Vagina (tissue), 2 donors: ENCODE measurements at regions not wholly inside any gene's neighbourhood (a gene's known extent, or its start where the extent isn't known, plus 50 kb on each side); places are given as distances from the start of the nearest gene placed in this dataset.
A peak's percentile ranks its signal among the peaks of the same experiment; 100 is the strongest.

Source experiments
- DNase-seq, 2 donors: peaks; one replicate each; pipeline ENCODE4 v3.0.0-alpha.2; 2017; ENCODE audit errors: extremely low spot score in 2 of 2
- H3K27ac ChIP-seq: fragments of 200-600 bp; sonication (generic); one replicate; pipeline ENCODE4 v1.5.1; 2019
- H3K27me3 ChIP-seq: fragments of 200-600 bp; sonication (generic); one replicate; pipeline ENCODE4 v1.5.1; 2019
- H3K36me3 ChIP-seq, 2 donors: fragments of 200-600 bp; sonication (generic); one replicate each; pipeline ENCODE4 v1.5.1; 2017 to 2019
- H3K4me1 ChIP-seq: fragments of 200-600 bp; sonication (generic); one replicate; pipeline ENCODE4 v1.5.1; 2019
- H3K4me3 ChIP-seq, 2 donors: fragments of 200-600 bp; sonication (generic); 1 replicate in 1 of 2; 2 replicates in 1 of 2; pipeline ENCODE4 v1.5.1; 2016 to 2019
- H3K9me3 ChIP-seq: fragments of 200-600 bp; sonication (generic); one replicate; pipeline ENCODE4 v1.5.1; 2019
- POLR2A ChIP-seq, 2 donors: fragments of 450-650 bp; IDR thresholded peaks; one replicate each; pipeline ENCODE4 v1.6.1; 2017; ENCODE audit warnings: antibody characterized with exemption in 2 of 2, mild to moderate bottlenecking in 2 of 2, moderate library complexity in 2 of 2
- POLR2AphosphoS5 ChIP-seq, 2 donors: sonication (generic); formaldehyde crosslinking; IDR thresholded peaks; one replicate each; pipeline ENCODE4 v1.9.0; 2017; ENCODE audit warnings: antibody characterized with exemption in 2 of 2, mild to moderate bottlenecking in 2 of 2, low read depth in 1 of 2; ENCODE audit not compliant: insufficient read depth in 1 of 2
- intact Hi-C: fragments of 100-400 bp; cut with DNase I; formaldehyde crosslinking; loops from one replicate; pipeline ENCODE4 v1.15.1; 2023
- TF ChIP-seq, protein P1 (sequence below), 3 experiments: fragments of 450-650 bp in 2 of 3; fragments of 200-600 bp in 1 of 3; sonication (generic) in 1 of 3; IDR thresholded peaks; one replicate each; pipeline ENCODE4 v1.5.1; 2017 to 2019; ENCODE audit warnings: antibody characterized with exemption in 3 of 3, mild to moderate bottlenecking in 2 of 3, moderate library complexity in 2 of 3

DNA sequence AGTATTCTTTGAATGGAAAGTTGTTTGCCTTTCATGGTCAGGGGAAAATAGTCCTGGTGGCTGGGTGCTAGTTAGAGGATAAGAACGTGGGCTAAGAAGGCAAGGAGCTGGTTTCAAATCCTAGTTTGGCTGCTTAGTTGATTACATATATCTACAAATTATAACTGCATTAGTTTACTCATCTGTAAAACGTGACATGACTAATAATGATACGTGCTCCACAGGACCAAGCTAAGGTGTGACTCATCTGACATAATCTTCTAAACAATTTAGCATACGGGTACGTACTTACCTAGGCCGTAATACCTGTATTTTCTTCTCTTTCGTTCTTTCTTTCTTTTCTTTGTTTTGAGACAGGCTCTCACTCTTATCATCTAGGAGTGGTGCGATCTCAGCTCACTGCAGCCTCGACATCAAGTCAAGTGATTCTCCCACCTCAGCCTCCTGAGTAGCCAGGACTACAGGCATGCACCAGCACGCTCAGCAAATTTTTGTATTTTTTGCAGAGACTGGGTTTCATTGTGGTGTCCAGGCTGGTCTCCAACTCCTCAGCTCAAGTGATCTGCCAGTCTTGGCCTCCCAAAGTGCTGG, 1274.2 kb upstream of the GJE1 start:
- Histone ChIP-seq H3K27me3 (no peaks in the 10 kb centered on the region), H3K27ac (peak overlapping the region; percentile 21), H3K36me3 (no peaks in the 10 kb centered on the region), H3K9me3 (no peaks in the 10 kb centered on the region), H3K4me1 (peaks cover 16% of the 10 kb centered on the region), H3K4me3 (no peak overlapping the region)
- TF ChIP-seq, protein P1, sequence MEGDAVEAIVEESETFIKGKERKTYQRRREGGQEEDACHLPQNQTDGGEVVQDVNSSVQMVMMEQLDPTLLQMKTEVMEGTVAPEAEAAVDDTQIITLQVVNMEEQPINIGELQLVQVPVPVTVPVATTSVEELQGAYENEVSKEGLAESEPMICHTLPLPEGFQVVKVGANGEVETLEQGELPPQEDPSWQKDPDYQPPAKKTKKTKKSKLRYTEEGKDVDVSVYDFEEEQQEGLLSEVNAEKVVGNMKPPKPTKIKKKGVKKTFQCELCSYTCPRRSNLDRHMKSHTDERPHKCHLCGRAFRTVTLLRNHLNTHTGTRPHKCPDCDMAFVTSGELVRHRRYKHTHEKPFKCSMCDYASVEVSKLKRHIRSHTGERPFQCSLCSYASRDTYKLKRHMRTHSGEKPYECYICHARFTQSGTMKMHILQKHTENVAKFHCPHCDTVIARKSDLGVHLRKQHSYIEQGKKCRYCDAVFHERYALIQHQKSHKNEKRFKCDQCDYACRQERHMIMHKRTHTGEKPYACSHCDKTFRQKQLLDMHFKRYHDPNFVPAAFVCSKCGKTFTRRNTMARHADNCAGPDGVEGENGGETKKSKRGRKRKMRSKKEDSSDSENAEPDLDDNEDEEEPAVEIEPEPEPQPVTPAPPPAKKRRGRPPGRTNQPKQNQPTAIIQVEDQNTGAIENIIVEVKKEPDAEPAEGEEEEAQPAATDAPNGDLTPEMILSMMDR (IDR thresholded peaks at IDR 0.05): no peak
- no peak for TF ChIP-seq POLR2AphosphoS5 (IDR thresholded peaks at IDR 0.05; ENCODE audit: insufficient read depth in 1 of 2, low read depth in 1 of 2)
- TF ChIP-seq POLR2A (IDR thresholded peaks at IDR 0.05): no peak
- intact Hi-C loops: no loop called here
- no peak for DNase-seq

DNA sequence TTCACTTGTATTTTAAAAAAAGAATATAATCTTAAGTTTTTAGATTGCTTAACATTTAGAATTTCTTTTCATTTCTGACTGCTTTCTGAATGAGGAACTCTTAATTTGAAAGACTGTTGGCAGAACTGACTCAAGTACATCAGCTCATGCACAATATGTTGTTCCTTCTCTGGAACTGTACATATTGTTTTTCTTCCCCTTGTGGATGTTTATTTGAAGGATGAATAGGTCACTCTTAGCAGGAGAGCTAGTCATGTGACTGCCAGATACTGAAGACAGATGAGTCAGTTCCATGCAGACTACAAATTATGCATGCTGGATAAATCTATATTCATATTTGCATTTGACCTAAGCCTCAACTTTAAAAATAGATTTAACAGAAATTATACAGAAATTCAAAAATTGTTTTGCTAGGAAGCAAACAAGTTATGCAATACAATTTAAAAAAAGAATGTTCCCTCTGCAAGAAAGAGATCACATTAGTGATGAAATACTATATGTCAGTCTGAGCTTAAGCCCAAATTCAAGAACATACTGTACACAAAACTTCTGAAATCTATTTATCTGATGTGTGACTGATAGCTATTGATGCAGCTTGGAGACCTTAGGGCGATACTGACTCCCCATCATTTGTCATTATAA, 1274.9 kb upstream of the GJE1 start:
- intact Hi-C loops: no loop called here
- DNase-seq: no peak
- Histone ChIP-seq H3K4me3 (no peak overlapping the region), H3K36me3 (no peaks in the 10 kb centered on the region), H3K27ac (peak overlapping the region; percentile 21), H3K27me3 (no peaks in the 10 kb centered on the region), H3K4me1 (peaks cover 16% of the 10 kb centered on the region), H3K9me3 (no peaks in the 10 kb centered on the region)
- TF ChIP-seq POLR2AphosphoS5 (IDR thresholded peaks at IDR 0.05; ENCODE audit: insufficient read depth in 1 of 2, low read depth in 1 of 2) (peak in 1 of 2 donors; percentile 88), POLR2A (IDR thresholded peaks at IDR 0.05) (no peak)

DNA sequence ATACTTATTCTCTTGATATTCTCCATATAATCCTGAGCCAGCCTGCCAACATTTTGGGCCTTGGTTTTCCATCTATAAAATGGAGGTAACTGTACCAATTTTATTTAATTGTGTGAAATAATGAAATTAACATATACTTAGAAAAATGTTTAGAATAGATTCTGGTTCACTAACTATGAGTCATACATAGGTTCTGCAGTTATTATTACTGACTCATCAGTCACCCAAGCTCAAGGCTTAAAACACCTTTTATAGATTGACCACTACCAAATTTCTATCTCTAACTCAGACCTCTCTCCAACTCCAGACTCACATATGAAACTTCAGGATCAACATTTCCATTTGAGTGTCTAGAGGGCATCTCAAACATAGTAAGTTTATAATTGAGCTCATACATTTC, 1277.2 kb upstream of the GJE1 start:
- no peaks in the 10 kb centered on the region for H3K36me3 ChIP-seq
- no peak for TF ChIP-seq POLR2A (IDR thresholded peaks at IDR 0.05)
- no peak for TF ChIP-seq POLR2AphosphoS5 (IDR thresholded peaks at IDR 0.05; ENCODE audit: insufficient read depth in 1 of 2, low read depth in 1 of 2)
- TF ChIP-seq, protein P1 (IDR thresholded peaks at IDR 0.05): no peak
- no peak overlapping the region for H3K27ac ChIP-seq
- H3K27me3 ChIP-seq: no peaks in the 10 kb centered on the region
- H3K4me1 ChIP-seq: peaks cover 16% of the 10 kb centered on the region
- intact Hi-C loops: no loop called here
- no peak for DNase-seq
- H3K4me3 ChIP-seq: no peak overlapping the region
- no peaks in the 10 kb centered on the region for H3K9me3 ChIP-seq

DNA sequence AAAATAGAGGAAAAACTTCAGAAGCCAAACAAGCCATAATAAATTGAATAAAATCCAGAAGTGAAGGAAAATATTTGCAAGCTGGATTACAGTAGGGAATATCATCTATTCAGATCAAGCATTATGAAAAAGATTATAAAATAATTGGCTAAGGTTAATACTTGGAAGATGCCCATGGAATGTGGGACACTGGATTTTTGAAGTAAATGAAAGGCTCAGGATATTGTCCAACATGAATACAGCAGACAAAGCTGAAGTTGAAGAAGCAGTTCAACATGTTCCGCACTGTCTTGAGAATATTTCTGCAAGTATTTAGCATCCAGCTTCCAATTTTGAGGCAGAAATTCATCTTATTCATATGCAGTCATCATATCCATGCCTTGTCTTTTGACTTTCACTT, 1278.4 kb upstream of the GJE1 start:
- intact Hi-C loops: no loop called here
- peaks cover 16% of the 10 kb centered on the region for H3K4me1 ChIP-seq
- no peak for DNase-seq
- TF ChIP-seq, protein P1 (IDR thresholded peaks at IDR 0.05): no peak
- TF ChIP-seq POLR2AphosphoS5 (IDR thresholded peaks at IDR 0.05; ENCODE audit: insufficient read depth in 1 of 2, low read depth in 1 of 2) (no peak), POLR2A (IDR thresholded peaks at IDR 0.05) (no peak)
- H3K36me3 ChIP-seq: no peaks in the 10 kb centered on the region
- no peak overlapping the region for H3K4me3 ChIP-seq
- H3K9me3 ChIP-seq: no peaks in the 10 kb centered on the region
- H3K27me3 ChIP-seq: no peaks in the 10 kb centered on the region
- H3K27ac ChIP-seq: no peak overlapping the region

DNA sequence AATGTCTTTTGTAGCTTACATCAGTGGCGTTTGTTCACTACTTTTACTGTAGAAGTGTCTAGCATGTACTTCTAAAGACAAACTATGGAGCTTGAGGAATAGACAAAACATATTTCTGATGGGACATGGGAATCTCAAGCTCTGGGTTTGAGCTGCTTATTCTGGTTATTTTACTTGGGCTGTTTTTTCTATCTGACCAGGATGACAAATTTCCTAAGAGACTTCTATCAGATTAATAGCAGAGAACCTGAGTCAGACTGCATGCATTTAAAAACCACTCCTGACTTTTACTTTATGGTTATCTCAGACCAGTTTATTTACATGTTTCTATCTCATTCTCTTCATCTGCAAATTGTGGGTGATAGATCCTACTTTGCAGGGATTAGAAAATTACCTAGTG, 1282.3 kb upstream of the GJE1 start:
- Histone ChIP-seq H3K36me3 (no peaks in the 10 kb centered on the region), H3K4me3 (no peak overlapping the region), H3K27ac (no peak overlapping the region), H3K4me1 (no peaks in the 10 kb centered on the region), H3K27me3 (no peaks in the 10 kb centered on the region), H3K9me3 (no peaks in the 10 kb centered on the region)
- no peak for DNase-seq
- intact Hi-C loops: no loop called here
- TF ChIP-seq, protein P1 (IDR thresholded peaks at IDR 0.05): no peak
- no peak for TF ChIP-seq POLR2A (IDR thresholded peaks at IDR 0.05)
- TF ChIP-seq POLR2AphosphoS5 (IDR thresholded peaks at IDR 0.05; ENCODE audit: insufficient read depth in 1 of 2, low read depth in 1 of 2): no peak
